ENCODE measurements at regions not wholly inside any gene's neighbourhood (a gene's known extent, or its start where the extent isn't known, plus 50 kb on each side); places are given as distances from the start of the nearest gene placed in this dataset.

GRCh38 chr3:10706156-10706739, 109.8 kb upstream of the SLC6A11 start:
- TF ChIP-seq ZFP30 (CRISPR knock-in tag; IDR thresholded peaks at IDR 0.05) (no peak), GLIS3 (CRISPR knock-in tag; IDR thresholded peaks at IDR 0.05) (no peak), RARB (CRISPR knock-in tag; IDR thresholded peaks at IDR 0.05) (no peak)
